SU-DHL-6 (cell line): ENCODE measurements at regions not wholly inside any gene's neighbourhood (a gene's known extent, or its start where the extent isn't known, plus 50 kb on each side); places are given as distances from the start of the nearest gene placed in this dataset.

Experiments
- CTCF ChIP-seq: fragments of 200-600 bp; sonication (generic); IDR thresholded peaks from one replicate; pipeline ENCODE4 v1.5.1; 2017; ENCODE audit warnings: antibody characterized with exemption, mild to moderate bottlenecking, low read length, moderate library complexity; ENCODE audit not compliant: insufficient read depth, poor library complexity, severe bottlenecking
- EZH2phosphoT487 ChIP-seq: fragments of 200-600 bp; sonication (generic), shearing (Covaris generic); conservative IDR thresholded peaks from 2 replicates; pipeline ENCODE4 v1.6.1; 2018; ENCODE audit warnings: mild to moderate bottlenecking, antibody characterized with exemption, low read length, moderate library complexity, mixed read lengths

GRCh38 chr5:118722122-118723020, 266.0 kb downstream of the DTWD2 start:
- TF ChIP-seq CTCF (no peak), EZH2phosphoT487 (no peak)
